ENCODE measurements at regions not wholly inside any gene's neighbourhood (a gene's known extent, or its start where the extent isn't known, plus 50 kb on each side); places are given as distances from the start of the nearest gene placed in this dataset.

- TF ChIP-seq POLR2A (IDR thresholded peaks at IDR 0.05) = no peak
- TF ChIP-seq CTCF (IDR thresholded peaks at IDR 0.05) = no peak
- TF ChIP-seq POLR2AphosphoS5 (IDR thresholded peaks at IDR 0.05) = no peak
These were observed 417.9 kb upstream of the GCFC2 start for GRCh38 chr2:76128622-76129021.
